Left ventricle myocardium inferior (tissue), 1 donor: ENCODE measurements at regions not wholly inside any gene's neighbourhood (a gene's known extent, or its start where the extent isn't known, plus 50 kb on each side); places are given as distances from the start of the nearest gene placed in this dataset.
A peak's percentile ranks its signal among the peaks of the same experiment; 100 is the strongest.

ENCODE experiments used
- DNase-seq: peaks from one replicate; pipeline ENCODE4 v3.0.0-alpha.2; 2020
- H3K27ac ChIP-seq: fragments of 200-600 bp; replicated peaks from 2 replicates; pipeline ENCODE4 v1.8.0; 2021
- H3K27me3 ChIP-seq: fragments of 200-600 bp; 2 replicates; pipeline ENCODE4 v1.8.0; 2021; ENCODE audit warnings: low read depth
- H3K36me3 ChIP-seq: fragments of 200-600 bp; 2 replicates; pipeline ENCODE4 v1.8.0; 2021
- H3K4me1 ChIP-seq: fragments of 200-600 bp; 2 replicates; pipeline ENCODE4 v1.8.0; 2021
- H3K4me3 ChIP-seq: fragments of 200-600 bp; 2 replicates; pipeline ENCODE4 v1.8.0; 2021; ENCODE audit warnings: mild to moderate bottlenecking, moderate library complexity
- H3K9me3 ChIP-seq: fragments of 200-600 bp; replicated peaks from 2 replicates; pipeline ENCODE4 v1.8.0; 2021
- intact Hi-C: fragments of 100-400 bp; cut with micrococcal nuclease; formaldehyde crosslinking; loops from one replicate; pipeline ENCODE4 v1.11.0; 2022
- TF ChIP-seq, protein P1 (sequence below): fragments of 200-600 bp; IDR thresholded peaks from 2 replicates; pipeline ENCODE4 v1.8.0; 2021; ENCODE audit warnings: antibody characterized with exemption, mild to moderate bottlenecking, borderline replicate concordance
- donor health status: DM: no; HTN: yes; CAD: no; lungs with severe emphysema.

- Histone ChIP-seq H3K36me3 (no peaks in the 10 kb centered on the region), H3K27me3 (no peaks in the 10 kb centered on the region), H3K4me1 (peaks cover 43% of the 10 kb centered on the region), H3K27ac (peak overlapping the region; percentile 92), H3K4me3 (no peak overlapping the region), H3K9me3 (no peaks in the 10 kb centered on the region)
- intact Hi-C loops, result no loop called here
- no peak for DNase-seq
- TF ChIP-seq, protein P1, sequence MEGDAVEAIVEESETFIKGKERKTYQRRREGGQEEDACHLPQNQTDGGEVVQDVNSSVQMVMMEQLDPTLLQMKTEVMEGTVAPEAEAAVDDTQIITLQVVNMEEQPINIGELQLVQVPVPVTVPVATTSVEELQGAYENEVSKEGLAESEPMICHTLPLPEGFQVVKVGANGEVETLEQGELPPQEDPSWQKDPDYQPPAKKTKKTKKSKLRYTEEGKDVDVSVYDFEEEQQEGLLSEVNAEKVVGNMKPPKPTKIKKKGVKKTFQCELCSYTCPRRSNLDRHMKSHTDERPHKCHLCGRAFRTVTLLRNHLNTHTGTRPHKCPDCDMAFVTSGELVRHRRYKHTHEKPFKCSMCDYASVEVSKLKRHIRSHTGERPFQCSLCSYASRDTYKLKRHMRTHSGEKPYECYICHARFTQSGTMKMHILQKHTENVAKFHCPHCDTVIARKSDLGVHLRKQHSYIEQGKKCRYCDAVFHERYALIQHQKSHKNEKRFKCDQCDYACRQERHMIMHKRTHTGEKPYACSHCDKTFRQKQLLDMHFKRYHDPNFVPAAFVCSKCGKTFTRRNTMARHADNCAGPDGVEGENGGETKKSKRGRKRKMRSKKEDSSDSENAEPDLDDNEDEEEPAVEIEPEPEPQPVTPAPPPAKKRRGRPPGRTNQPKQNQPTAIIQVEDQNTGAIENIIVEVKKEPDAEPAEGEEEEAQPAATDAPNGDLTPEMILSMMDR, result no peak
Measured at GRCh38 chr2:240248721-240249422, 108.4 kb upstream of the OTOS start.

- no peak overlapping the region for H3K4me3 ChIP-seq
- peaks cover 43% of the 10 kb centered on the region for H3K4me1 ChIP-seq
- H3K36me3 ChIP-seq, result no peaks in the 10 kb centered on the region
- no peak for DNase-seq
- TF ChIP-seq, protein P1, result no peak
- no peaks in the 10 kb centered on the region for H3K9me3 ChIP-seq
- H3K27me3 ChIP-seq, result no peaks in the 10 kb centered on the region
- intact Hi-C loops, result no loop called here
- peak overlapping the region; percentile 92 for H3K27ac ChIP-seq
Measured at GRCh38 chr2:240249423-240250149, 109.1 kb upstream of the OTOS start.

DNA sequence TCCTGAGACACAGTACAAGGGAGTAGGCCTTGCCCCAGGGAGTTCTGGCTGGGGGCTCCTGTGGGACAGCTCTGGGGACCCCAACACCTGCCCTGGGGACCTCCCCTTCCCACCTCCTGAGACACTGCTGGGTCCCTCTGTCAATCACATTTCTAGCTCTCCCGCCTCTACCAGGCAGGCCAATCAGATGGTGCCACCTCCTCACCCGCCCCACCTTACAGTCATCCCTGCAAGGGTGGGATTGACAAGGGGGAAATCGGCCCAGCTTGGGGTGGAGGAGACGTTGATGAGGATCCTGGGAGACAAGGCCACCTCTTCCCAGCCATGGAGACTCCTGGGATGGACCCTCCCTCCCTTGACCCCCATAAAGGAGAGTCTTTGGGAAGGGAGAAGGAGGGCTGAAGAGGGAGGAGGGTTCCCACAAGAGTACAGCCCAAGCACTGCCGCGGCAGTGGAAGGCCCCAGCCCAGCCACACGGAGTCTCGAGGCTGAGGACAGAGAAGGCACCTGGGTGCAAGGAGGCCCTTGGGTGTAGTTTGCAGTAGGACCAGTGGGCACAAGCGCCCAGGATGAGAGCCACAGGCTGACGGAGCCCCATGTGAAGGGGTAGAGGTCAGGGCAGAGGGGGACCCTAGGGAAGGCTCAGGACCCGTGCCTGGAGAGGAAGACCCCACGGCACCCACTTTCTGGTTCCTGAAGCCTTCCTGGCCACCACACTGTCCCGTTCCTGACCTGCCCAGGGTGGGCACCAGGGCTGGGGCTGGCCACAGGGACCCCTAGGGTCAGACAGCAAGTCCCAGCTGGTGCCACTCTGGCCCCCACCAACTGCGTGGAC, 109.9 kb upstream of the OTOS start:
- intact Hi-C loops, result no loop called here
- no peak for DNase-seq
- no peaks in the 10 kb centered on the region for H3K36me3 ChIP-seq
- TF ChIP-seq, protein P1, result no peak
- H3K27ac ChIP-seq, result peak overlapping the region; percentile 92
- no peaks in the 10 kb centered on the region for H3K9me3 ChIP-seq
- no peaks in the 10 kb centered on the region for H3K27me3 ChIP-seq
- peak overlapping the region; percentile 48 for H3K4me3 ChIP-seq
- peaks cover 43% of the 10 kb centered on the region for H3K4me1 ChIP-seq

DNA sequence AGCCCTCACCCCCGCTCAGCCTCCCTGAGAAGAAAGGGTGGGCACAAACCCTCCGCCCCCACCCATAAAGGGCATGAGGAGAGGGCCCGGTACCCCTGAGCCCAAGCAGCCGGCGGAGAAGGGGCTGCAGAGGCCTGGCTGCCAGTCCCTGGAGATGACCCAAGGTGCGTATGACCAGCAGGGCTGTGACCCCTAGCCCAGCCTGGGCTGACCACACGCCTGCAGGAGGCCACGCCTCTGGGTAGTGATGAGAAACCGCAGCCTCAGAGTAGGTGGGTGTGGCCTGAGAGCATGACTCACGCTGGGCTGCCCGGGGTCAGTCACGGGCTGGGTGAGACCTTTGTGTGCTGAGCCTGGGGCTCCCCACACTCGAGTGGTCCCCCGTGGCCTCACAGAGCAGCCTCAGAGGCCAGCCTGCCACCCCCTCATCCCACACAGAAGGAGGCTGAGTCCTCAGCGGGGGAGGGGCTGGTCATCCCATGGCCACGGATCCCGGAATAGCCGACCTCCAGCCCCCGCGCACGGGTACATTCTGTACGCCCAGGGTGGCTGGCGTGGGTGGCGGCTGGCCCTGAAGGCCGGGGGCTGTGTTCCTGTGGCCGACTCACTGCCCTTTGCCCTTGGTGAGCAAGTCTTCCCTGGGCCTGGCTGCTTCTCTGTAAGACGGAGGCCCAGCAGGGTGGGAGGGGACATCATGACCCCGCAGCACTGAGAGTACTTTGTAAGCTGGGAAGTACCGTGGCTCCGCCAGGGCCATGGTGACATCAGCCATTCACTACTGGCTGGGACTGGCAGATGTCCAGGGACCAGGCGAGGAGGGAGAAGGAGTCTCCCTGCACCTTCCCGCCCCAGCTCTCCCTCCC, 110.8 kb upstream of the OTOS start:
- H3K27ac ChIP-seq, result peak overlapping the region; percentile 92
- no peaks in the 10 kb centered on the region for H3K36me3 ChIP-seq
- intact Hi-C loops, result no loop called here
- peak overlapping the region; percentile 48 for H3K4me3 ChIP-seq
- H3K27me3 ChIP-seq, result no peaks in the 10 kb centered on the region
- TF ChIP-seq, protein P1, result no peak
- H3K4me1 ChIP-seq, result peaks cover 49% of the 10 kb centered on the region
- H3K9me3 ChIP-seq, result no peaks in the 10 kb centered on the region
- DNase-seq, result peak; percentile 90

GRCh38 chr2:240251848-240252190, 111.4 kb upstream of the OTOS start:
- H3K9me3 ChIP-seq, result no peaks in the 10 kb centered on the region
- H3K4me3 ChIP-seq, result peak overlapping the region; percentile 48
- H3K4me1 ChIP-seq, result peaks cover 54% of the 10 kb centered on the region
- H3K27ac ChIP-seq, result peak overlapping the region; percentile 92
- no peaks in the 10 kb centered on the region for H3K36me3 ChIP-seq
- peak; percentile 21 for DNase-seq
- no peaks in the 10 kb centered on the region for H3K27me3 ChIP-seq
- intact Hi-C loops, result no loop called here
- TF ChIP-seq, protein P1, result no peak
